Spleen (tissue), 11 donors: ENCODE measurements at regions not wholly inside any gene's neighbourhood (a gene's known extent, or its start where the extent isn't known, plus 50 kb on each side); places are given as distances from the start of the nearest gene placed in this dataset.

Source experiments
- DNase-seq: peaks from one replicate; pipeline ENCODE4 v3.0.0-alpha.2; 2020
- H3K27ac ChIP-seq, 8 donors: fragments of 200-600 bp; sonication (generic) in 7 of 8; 1 replicate in 4 of 8; 2 replicates in 4 of 8; pipeline versions ENCODE4 v1.5.0 to v1.8.0; 2016 to 2021; ENCODE audit warnings: inconsistent platforms in 4 of 8, mild to moderate bottlenecking in 4 of 8, moderate library complexity in 1 of 8
- H3K27me3 ChIP-seq, 7 donors: fragments of 200-600 bp; sonication (generic) in 6 of 7; replicated peaks in 1 of 7; 1 replicate in 4 of 7; 2 replicates in 3 of 7; pipeline versions ENCODE4 v1.5.0 to v1.8.0; 2016 to 2021; ENCODE audit warnings: inconsistent platforms in 3 of 7, mild to moderate bottlenecking in 1 of 7
- H3K36me3 ChIP-seq, 6 donors: fragments of 200-600 bp; sonication (generic) in 5 of 6; 1 replicate in 4 of 6; 2 replicates in 2 of 6; pipeline versions ENCODE4 v1.5.0 to v1.8.0; 2016 to 2021; ENCODE audit warnings: inconsistent platforms in 2 of 6
- H3K4me1 ChIP-seq, 6 donors: fragments of 200-600 bp; sonication (generic) in 5 of 6; 1 replicate in 3 of 6; 2 replicates in 3 of 6; pipeline versions ENCODE4 v1.5.0 to v1.8.0; 2016 to 2021; ENCODE audit warnings: inconsistent platforms in 3 of 6
- H3K4me3 ChIP-seq, 8 donors: fragments of 200-600 bp; sonication (generic) in 7 of 8; 1 replicate in 4 of 8; 2 replicates in 4 of 8; pipeline versions ENCODE4 v1.5.0 to v1.8.0; 2016 to 2021; ENCODE audit warnings: inconsistent platforms in 4 of 8, mild to moderate bottlenecking in 4 of 8, moderate library complexity in 2 of 8
- H3K9me3 ChIP-seq, 8 donors: fragments of 200-600 bp; sonication (generic) in 7 of 8; 1 replicate in 4 of 8; 2 replicates in 4 of 8; pipeline versions ENCODE4 v1.5.0 to v1.8.0; 2016 to 2021; ENCODE audit warnings: inconsistent platforms in 4 of 8
- POLR2A ChIP-seq, 3 donors: fragments of 450-650 bp; IDR thresholded peaks; one replicate each; pipeline ENCODE4 v1.5.1; 2017; ENCODE audit warnings: antibody characterized with exemption in 3 of 3, mild to moderate bottlenecking in 1 of 3
- POLR2AphosphoS5 ChIP-seq, 3 donors: sonication (generic); formaldehyde crosslinking; IDR thresholded peaks; one replicate each; pipeline ENCODE4 v1.5.1; 2017; ENCODE audit warnings: antibody characterized with exemption in 3 of 3
- WGBS, 5 donors: extraction: QIAGEN DNeasy Blood & Tissue Kit in 3 of 5; methylation state at CpG; one replicate each; pipeline versions ENCODE4 v1.1.5 to v1.1.7; 2013 to 2018; 5-methylcytosine and 5-hydroxymethylcytosine counted together
- intact Hi-C: fragments of 100-400 bp; cut with DNase I; formaldehyde crosslinking; loops from one replicate; pipeline ENCODE4 v1.15.0; 2023; ENCODE audit warnings: low total_unique reads
- TF ChIP-seq, protein P1 (sequence below), 11 experiments: fragments of 200-600 bp in 7 of 11; fragments of 450-650 bp in 4 of 11; sonication (generic) in 4 of 11; IDR thresholded peaks in 8 of 11; conservative IDR thresholded peaks in 3 of 11; 1 replicate in 7 of 11; 2 replicates in 4 of 11; pipeline versions ENCODE4 v1.4.0 to v1.8.0; 2016 to 2021; ENCODE audit warnings: antibody characterized with exemption in 11 of 11, inconsistent platforms in 4 of 11, mild to moderate bottlenecking in 1 of 11
- donor health status: healthy with polysubstance abuse.
- donor health status: DM: no; HTN: no; CAD: no; lungs with moderate emphysema.
- donor health status: DM: no; HTN: no; CAD: no.
- donor health status: Bipolar disorder and iron deficiency.
- donor health status: healthy.
- donor health status: DM: no; HTN: no; CAD: no.
- donor health status: DM: yes; HTN: yes; CAD: no.

DNA sequence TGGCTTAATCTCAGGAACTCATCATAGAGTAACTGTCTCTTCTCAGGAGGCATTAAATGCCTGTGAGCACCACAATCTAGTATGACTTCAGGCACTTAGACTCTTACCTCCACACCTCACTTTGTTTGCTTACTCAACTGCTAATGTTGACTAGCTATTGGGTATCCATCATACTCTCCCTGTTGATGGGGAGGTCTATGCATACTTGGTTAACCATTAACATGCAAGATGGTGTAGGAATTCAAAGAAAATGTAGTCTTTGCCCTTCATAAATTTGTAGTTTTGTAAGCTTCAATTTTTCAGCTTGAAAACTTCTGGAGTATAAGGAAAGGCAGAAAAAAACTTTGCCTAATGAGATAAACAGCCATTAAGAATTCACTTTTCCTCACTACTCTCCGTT lies 501.0 kb upstream of the MARCKS start:
- H3K9me3 ChIP-seq, result no peaks in the 10 kb centered on the region
- no peaks in the 10 kb centered on the region for H3K27me3 ChIP-seq
- 83 to 92% (median 86%) methylated on average over 1 of the region's 1 CpG for WGBS, 5 donors
- intact Hi-C loops, result no loop called here
- no peak overlapping the region for H3K27ac ChIP-seq
- no peaks in the 10 kb centered on the region for H3K4me1 ChIP-seq
- no peak for TF ChIP-seq POLR2AphosphoS5 (IDR thresholded peaks at IDR 0.05)
- no peak overlapping the region for H3K4me3 ChIP-seq
- DNase-seq, result no peak
- no peaks in the 10 kb centered on the region for H3K36me3 ChIP-seq

DNA sequence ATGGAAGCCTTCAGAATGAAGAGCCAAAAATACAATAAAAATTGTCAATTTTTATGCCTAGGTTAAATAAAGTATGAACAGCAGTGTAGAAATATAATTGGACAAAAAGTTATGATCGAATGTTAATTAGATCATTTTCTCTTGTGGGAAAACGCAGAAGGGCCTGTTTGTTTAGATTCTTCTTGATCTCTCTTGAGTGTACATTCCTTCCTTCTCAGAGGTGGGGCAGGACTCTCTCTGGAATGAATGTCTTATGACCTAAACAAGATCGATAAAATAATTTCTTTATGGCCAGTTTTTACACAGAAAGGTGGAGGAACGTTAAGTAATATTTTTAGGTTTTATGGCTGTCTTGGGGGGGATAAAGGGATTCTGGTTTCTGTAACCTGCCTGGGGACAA lies 500.1 kb upstream of the MARCKS start:
- TF ChIP-seq POLR2A (IDR thresholded peaks at IDR 0.05), result no peak
- TF ChIP-seq POLR2AphosphoS5 (IDR thresholded peaks at IDR 0.05), result no peak
- TF ChIP-seq, protein P1, sequence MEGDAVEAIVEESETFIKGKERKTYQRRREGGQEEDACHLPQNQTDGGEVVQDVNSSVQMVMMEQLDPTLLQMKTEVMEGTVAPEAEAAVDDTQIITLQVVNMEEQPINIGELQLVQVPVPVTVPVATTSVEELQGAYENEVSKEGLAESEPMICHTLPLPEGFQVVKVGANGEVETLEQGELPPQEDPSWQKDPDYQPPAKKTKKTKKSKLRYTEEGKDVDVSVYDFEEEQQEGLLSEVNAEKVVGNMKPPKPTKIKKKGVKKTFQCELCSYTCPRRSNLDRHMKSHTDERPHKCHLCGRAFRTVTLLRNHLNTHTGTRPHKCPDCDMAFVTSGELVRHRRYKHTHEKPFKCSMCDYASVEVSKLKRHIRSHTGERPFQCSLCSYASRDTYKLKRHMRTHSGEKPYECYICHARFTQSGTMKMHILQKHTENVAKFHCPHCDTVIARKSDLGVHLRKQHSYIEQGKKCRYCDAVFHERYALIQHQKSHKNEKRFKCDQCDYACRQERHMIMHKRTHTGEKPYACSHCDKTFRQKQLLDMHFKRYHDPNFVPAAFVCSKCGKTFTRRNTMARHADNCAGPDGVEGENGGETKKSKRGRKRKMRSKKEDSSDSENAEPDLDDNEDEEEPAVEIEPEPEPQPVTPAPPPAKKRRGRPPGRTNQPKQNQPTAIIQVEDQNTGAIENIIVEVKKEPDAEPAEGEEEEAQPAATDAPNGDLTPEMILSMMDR (IDR thresholded peaks at IDR 0.05 in 8 of 11, conservative IDR thresholded peaks at IDR 0.05 in 3 of 11), result no peak
- Histone ChIP-seq H3K36me3 (no peaks in the 10 kb centered on the region), H3K27ac (no peak overlapping the region), H3K9me3 (no peaks in the 10 kb centered on the region), H3K4me3 (no peak overlapping the region), H3K4me1 (no peaks in the 10 kb centered on the region), H3K27me3 (no peaks in the 10 kb centered on the region)
- WGBS, 5 donors, result 86 to 94% (median 92%) methylated on average over 4 of the region's 4 CpGs
- DNase-seq, result no peak
- intact Hi-C loops, result no loop called here

DNA sequence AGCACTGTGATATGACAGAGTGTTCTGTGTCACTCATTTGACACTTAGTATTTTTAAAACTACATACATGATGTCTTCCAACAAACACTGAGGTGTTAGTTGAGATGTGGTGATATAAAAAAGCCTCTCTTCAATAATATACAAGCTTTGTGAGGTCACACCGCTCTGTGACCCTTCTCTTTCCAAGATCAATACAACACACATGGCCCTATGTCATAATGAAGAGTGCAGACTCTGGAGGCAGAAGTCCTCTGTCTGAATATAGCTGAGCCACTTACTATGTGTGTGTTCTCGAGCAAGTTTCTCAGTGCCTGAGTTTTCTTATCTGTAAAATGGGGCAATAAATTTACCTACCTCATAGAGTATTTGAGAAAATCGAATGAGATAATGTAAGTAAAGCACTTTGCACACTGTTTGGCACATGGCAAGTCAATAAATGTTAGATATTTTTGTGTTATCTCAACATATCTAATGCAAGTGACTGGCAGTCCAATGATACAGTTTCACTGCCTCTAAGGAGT lies 499.0 kb upstream of the MARCKS start:
- Histone ChIP-seq H3K4me1 (no peaks in the 10 kb centered on the region), H3K27ac (no peak overlapping the region), H3K36me3 (no peaks in the 10 kb centered on the region), H3K27me3 (no peaks in the 10 kb centered on the region), H3K4me3 (no peak overlapping the region), H3K9me3 (no peaks in the 10 kb centered on the region)
- no peak for TF ChIP-seq POLR2AphosphoS5 (IDR thresholded peaks at IDR 0.05)
- no peak for TF ChIP-seq POLR2A (IDR thresholded peaks at IDR 0.05)
- TF ChIP-seq, protein P1 (IDR thresholded peaks at IDR 0.05 in 8 of 11, conservative IDR thresholded peaks at IDR 0.05 in 3 of 11), result no peak
- 81 to 90% (median 85%) methylated on average over 3 of the region's 3 CpGs for WGBS, 5 donors
- no peak for DNase-seq
- intact Hi-C loops, result no loop called here

DNA sequence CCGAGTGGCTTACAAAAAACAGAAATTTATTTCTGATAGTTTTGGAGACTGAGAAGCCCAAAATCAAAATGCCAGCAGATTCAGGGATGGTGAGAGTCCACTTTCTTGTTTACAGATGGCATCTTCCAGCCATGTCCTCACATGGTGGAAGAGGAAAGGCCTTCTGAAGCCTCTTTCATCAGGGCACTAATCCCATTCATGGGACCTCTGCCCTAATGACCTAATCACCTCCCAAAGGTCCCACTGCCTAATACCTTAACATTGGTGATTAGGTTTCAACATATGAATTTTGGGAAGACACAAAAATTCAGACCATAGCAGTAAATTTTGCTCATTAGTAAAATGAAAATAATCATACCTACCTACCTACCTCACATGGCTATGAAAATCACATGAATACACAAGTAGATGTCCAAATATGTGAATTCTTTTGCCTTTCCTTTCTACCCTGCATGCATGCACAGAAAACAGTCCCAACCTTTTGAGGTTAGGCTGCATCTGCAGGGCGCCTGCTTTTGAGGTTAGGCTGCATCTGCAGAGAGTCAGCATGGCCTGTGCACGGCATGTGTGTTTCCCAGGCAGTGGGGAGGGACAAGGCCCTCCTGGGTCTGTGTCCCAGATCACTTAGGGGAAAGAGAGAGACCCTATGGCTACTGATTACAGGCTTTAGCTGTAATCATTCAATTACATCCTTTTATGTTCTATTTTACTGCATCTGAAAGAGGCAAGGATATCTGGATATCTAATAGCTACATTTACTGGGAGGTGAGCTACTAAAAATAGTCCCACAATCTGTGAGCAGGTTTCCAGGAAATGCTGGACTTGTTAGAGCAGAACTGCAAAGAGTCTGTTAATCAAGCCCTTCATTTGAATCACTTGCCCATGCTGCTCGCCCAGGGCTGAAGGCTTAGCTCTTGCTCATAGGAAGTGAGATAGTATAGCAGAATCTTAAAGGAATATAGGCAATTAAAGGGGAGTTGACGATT lies 497.7 kb upstream of the MARCKS start:
- Histone ChIP-seq H3K4me3 (no peak overlapping the region), H3K27ac (no peak overlapping the region), H3K4me1 (no peaks in the 10 kb centered on the region), H3K9me3 (no peaks in the 10 kb centered on the region), H3K36me3 (no peaks in the 10 kb centered on the region), H3K27me3 (no peaks in the 10 kb centered on the region)
- DNase-seq, result no peak
- intact Hi-C loops, result no loop called here
- 73 to 85% (median 84%) methylated on average over 5 of the region's 5 CpGs for WGBS, 5 donors
- TF ChIP-seq, protein P1 (IDR thresholded peaks at IDR 0.05 in 8 of 11, conservative IDR thresholded peaks at IDR 0.05 in 3 of 11), result no peak
- TF ChIP-seq POLR2AphosphoS5 (IDR thresholded peaks at IDR 0.05), result no peak
- TF ChIP-seq POLR2A (IDR thresholded peaks at IDR 0.05), result no peak
